ENCODE measurements at regions not wholly inside any gene's neighbourhood (a gene's known extent, or its start where the extent isn't known, plus 50 kb on each side); places are given as distances from the start of the nearest gene placed in this dataset.
A peak's percentile ranks its signal among the peaks of the same experiment; 100 is the strongest.

DNA sequence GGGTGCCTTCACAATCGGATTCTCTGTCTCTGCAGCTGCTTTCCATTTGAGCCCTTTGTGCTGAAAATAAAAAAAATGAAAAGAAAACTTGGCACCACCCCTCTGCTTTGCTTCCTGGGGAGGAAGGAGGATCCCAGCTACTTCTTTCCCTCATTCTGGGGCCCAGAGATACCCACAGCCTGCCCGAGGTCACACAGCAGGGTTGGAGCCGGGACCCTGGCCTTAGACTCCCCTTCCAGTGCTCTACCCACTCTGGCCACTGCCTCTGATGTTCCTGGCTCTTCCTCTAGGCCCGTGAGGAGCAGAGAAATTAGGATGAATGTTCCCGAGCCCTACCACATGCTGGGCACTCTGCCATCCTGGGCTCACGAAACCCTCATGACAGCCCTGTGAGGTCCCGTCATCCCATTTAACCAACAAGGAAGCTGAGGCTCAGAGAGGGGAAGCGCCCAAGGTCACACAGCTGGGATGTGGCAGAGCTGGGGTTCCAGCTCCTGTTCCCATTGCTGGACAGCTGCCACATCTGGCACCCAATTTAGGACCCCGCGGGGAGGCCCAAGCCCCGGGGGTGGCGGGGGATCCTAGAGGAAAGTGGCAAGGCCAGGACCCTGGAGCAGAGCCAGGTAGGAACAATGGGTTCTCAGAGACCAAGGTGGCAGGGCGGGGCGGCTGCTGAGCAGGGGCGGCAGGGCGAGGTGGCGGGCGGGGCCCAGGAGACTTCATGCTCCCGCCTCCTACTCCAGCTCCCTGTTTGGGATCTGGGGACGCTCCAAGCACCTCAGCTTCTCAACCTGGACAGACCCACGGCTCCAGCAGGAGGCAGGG is 76.6 kb downstream of the CEBPB start:
- TF ChIP-seq, protein P1, sequence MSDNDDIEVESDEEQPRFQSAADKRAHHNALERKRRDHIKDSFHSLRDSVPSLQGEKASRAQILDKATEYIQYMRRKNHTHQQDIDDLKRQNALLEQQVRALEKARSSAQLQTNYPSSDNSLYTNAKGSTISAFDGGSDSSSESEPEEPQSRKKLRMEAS (IDR thresholded peaks at IDR 0.05; ENCODE audit: low read depth, low read length) = no peak
- no peak for TF ChIP-seq POLR2A (IDR thresholded peaks at IDR 0.05; ENCODE audit: extremely low read depth, insufficient read length)
- DNase-seq (ENCODE audit: low read depth) = no peak
- H3K4me3 ChIP-seq (ENCODE audit: low read depth, low read length) = no peak overlapping the region

DNA sequence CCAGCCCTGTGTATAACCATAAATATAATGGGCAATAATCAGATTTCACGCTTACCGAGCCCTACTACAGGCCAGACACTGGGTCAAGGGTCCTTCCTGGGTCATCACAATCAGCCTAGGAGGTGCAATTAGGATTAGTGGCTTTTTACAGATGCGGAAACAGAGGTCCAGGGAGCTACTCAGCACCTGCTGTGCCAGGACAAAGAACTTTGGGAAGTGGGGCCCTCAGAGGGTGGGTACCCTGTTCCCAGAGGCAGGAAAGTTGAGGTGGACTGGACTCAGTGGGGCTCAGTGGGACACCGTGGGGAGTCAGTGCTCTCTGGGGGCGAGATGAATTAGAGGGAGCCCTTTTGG is 77.2 kb downstream of the CEBPB start:
- TF ChIP-seq, protein P1 (IDR thresholded peaks at IDR 0.05; ENCODE audit: low read depth, low read length) = no peak
- TF ChIP-seq MYC (IDR thresholded peaks at IDR 0.05; ENCODE audit: low read depth, low read length) (no peak), POLR2A (IDR thresholded peaks at IDR 0.05; ENCODE audit: extremely low read depth, insufficient read length) (no peak)
- TF ChIP-seq, protein P2, sequence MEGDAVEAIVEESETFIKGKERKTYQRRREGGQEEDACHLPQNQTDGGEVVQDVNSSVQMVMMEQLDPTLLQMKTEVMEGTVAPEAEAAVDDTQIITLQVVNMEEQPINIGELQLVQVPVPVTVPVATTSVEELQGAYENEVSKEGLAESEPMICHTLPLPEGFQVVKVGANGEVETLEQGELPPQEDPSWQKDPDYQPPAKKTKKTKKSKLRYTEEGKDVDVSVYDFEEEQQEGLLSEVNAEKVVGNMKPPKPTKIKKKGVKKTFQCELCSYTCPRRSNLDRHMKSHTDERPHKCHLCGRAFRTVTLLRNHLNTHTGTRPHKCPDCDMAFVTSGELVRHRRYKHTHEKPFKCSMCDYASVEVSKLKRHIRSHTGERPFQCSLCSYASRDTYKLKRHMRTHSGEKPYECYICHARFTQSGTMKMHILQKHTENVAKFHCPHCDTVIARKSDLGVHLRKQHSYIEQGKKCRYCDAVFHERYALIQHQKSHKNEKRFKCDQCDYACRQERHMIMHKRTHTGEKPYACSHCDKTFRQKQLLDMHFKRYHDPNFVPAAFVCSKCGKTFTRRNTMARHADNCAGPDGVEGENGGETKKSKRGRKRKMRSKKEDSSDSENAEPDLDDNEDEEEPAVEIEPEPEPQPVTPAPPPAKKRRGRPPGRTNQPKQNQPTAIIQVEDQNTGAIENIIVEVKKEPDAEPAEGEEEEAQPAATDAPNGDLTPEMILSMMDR (IDR thresholded peaks at IDR 0.05; ENCODE audit: low read depth, low read length) = no peak
- DNase-seq (ENCODE audit: low read depth) = no peak
- H3K4me3 ChIP-seq (ENCODE audit: low read depth, low read length) = no peak overlapping the region

DNA sequence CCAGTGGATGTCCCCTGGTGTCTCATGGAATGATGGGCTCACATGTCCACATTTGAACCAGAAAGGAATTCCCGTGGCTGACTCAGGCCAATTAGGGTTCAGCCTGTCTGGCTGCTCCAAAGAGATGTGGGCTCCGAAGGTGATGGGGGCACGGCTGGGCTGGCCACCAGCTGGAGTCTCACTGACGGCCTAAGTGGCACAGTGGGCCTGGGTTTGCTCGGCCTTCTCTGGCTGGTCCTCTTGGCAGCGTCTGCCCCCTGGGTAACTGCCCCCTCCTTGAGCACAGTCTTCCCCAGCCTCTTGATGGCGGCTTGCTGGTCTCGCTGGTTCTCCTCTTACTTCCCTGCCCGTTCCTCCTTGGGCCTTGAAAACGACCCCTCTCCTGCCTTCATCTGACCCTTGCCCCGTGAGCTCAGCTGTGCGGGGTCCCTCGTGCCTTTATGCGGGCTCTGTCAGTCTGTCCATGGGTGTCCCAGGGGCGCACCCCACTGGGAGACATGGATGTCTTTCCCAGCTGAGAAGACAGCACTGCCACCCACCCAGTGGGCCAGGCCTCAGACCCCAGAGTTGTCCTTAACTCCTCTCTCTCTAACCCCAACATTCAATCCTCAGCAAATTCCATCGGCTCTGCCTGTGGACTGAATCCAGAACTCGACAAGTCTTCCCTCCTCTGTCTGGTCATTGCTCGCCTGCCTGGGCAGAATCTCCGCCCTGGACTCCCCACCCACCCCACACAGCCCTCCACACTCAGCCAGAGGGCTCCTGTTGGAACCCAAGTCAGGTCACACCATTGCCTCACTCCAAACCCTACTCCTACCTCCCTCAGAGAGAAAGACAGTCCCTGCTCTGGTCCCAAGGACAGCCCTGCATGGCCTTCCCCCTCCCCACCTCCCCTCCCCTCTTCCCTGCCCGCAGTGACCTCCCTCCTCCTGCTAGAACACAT is 78.7 kb downstream of the CEBPB start:
- H3K4me3 ChIP-seq (ENCODE audit: low read depth, low read length) = no peak overlapping the region
- no peak for TF ChIP-seq MYC (IDR thresholded peaks at IDR 0.05; ENCODE audit: low read depth, low read length)
- no peak for DNase-seq (ENCODE audit: low read depth)

DNA sequence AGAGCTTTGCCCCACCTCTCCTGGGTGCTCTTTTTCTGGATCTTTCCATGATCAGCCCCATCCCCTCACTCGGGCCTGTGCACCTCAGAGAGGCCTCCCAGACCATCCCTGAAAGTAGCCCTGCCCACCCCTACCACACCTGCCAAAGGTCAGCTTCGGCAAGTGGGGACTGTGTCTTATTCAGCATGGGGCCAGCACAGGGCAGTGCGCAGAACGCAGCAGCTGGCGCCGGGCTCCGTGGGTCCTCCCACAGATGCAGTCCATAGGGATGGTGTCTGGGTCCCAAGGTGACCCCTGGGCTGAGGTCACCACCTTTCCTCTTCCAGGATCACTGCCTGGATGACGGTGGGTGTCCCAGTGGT is 79.4 kb downstream of the CEBPB start:
- no peak for DNase-seq (ENCODE audit: low read depth)
- no peak overlapping the region for H3K4me3 ChIP-seq (ENCODE audit: low read depth, low read length)
- TF ChIP-seq, protein P2 (IDR thresholded peaks at IDR 0.05; ENCODE audit: low read depth, low read length) = no peak
- TF ChIP-seq POLR2A (IDR thresholded peaks at IDR 0.05; ENCODE audit: extremely low read depth, insufficient read length) = no peak
- no peak for TF ChIP-seq MYC (IDR thresholded peaks at IDR 0.05; ENCODE audit: low read depth, low read length)
- TF ChIP-seq, protein P1 (IDR thresholded peaks at IDR 0.05; ENCODE audit: low read depth, low read length) = no peak

DNA sequence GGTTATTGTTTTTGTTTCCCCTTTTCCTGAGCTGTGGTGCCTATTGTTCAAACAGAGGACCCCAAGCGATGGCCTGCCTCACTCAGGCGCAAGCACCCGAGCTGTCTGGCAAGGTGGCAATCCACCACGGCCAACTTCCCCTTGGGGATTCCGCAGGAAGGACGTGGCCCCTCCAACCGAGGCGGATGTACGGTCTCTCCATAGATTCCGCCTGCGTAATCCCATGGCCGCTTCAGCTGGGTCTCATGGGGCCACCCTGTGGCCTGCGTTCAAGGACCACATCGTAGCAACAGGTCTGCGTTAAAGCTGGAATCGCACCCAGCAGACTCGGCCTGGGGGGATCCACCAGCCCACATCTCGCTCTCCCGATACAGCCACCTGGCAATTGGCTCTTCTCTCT is 79.9 kb downstream of the CEBPB start:
- H3K4me3 ChIP-seq (ENCODE audit: low read depth, low read length) = no peak overlapping the region
- TF ChIP-seq, protein P2 (IDR thresholded peaks at IDR 0.05; ENCODE audit: low read depth, low read length) = no peak
- no peak for TF ChIP-seq POLR2A (IDR thresholded peaks at IDR 0.05; ENCODE audit: extremely low read depth, insufficient read length)
- TF ChIP-seq, protein P1 (IDR thresholded peaks at IDR 0.05; ENCODE audit: low read depth, low read length) = peak; percentile 55; the same call in 1 of the 2 replicates
- peak; percentile 52 for TF ChIP-seq MYC (IDR thresholded peaks at IDR 0.05; ENCODE audit: low read depth, low read length)
- peak; percentile 91 for DNase-seq (ENCODE audit: low read depth)

DNA sequence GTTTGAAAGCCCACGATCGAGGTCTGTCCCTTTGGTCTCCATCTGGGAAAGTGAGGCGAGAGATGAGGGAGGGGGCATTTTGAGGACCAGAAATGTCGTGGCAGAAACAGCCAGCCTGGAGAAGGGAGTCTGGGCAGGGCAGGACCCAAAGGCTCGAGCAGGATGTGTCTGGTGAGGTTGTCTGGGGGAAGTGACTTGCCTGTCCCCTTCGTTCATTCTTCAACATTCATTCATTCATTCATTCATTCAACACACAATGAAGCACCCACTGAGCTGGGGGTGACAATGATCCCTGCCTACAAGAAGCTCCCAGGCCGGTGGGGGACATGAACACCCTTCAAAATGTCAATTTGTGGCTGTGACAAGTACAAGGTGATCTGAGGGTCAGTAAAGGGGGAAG is 80.5 kb downstream of the CEBPB start:
- DNase-seq (ENCODE audit: low read depth) = no peak
- H3K4me3 ChIP-seq (ENCODE audit: low read depth, low read length) = no peak overlapping the region
- TF ChIP-seq, protein P1 (IDR thresholded peaks at IDR 0.05; ENCODE audit: low read depth, low read length) = no peak
- TF ChIP-seq, protein P2 (IDR thresholded peaks at IDR 0.05; ENCODE audit: low read depth, low read length) = no peak
- TF ChIP-seq POLR2A (IDR thresholded peaks at IDR 0.05; ENCODE audit: extremely low read depth, insufficient read length) (no peak), MYC (IDR thresholded peaks at IDR 0.05; ENCODE audit: low read depth, low read length) (no peak)

Measured in NB4 (cell line).